CD4-positive, alpha-beta T cell (primary cell): ENCODE measurements at regions not wholly inside any gene's neighbourhood (a gene's known extent, or its start where the extent isn't known, plus 50 kb on each side); places are given as distances from the start of the nearest gene placed in this dataset.

ENCODE experiments used
- ATAC-seq: fragments of 200-7000 bp; cut with Tn5 transposase; one replicate; pipeline ENCODE4 v1.10.0; 2022; ENCODE audit warnings: mild to moderate bottlenecking; ENCODE audit not compliant: poor library complexity
- CTCF ChIA-PET: fragments of 350-600 bp; sonication (Branson Sonifier 250); formaldehyde crosslinking; loops from one replicate; lab custom pipeline; 2021; ENCODE audit warnings: antibody characterized with exemption, inconsistent platforms; lab: Charles Lee
- POLR2A ChIA-PET: fragments of 350-600 bp; sonication (Branson Sonifier 250); formaldehyde crosslinking; loops from one replicate; lab custom pipeline; 2021; ENCODE audit warnings: antibody characterized with exemption, inconsistent platforms; lab: Charles Lee
- DNase-seq, 14 experiments: peaks; one replicate each; pipeline ENCODE4 v3.0.0-alpha.2; 2013 to 2020; ENCODE audit warnings: mixed read lengths in 2 of 14
- H3K27ac ChIP-seq, 2 donors: one replicate each; pipeline versions ENCODE4 v1.5.1 to v1.7.0; 2013; ENCODE audit warnings: low read length in 2 of 2, low read depth in 1 of 2, mild to moderate bottlenecking in 1 of 2
- H3K27me3 ChIP-seq, 2 experiments: 1 replicate in 1 of 2; 2 replicates in 1 of 2; pipeline versions ENCODE4 v1.6.1 to v1.7.0; 2013; ENCODE audit warnings: low read length in 2 of 2, control low read depth in 1 of 2, mild to moderate bottlenecking in 1 of 2, moderate library complexity in 1 of 2; ENCODE audit not compliant: insufficient read depth in 2 of 2, control insufficient read depth in 1 of 2
- H3K36me3 ChIP-seq: one replicate; pipeline ENCODE4 v1.6.1; 2013; ENCODE audit warnings: low read length, control low read depth; ENCODE audit not compliant: insufficient read depth
- H3K4me1 ChIP-seq: one replicate; pipeline ENCODE4 v1.6.1; 2013; ENCODE audit warnings: low read length, control low read depth; ENCODE audit not compliant: insufficient read depth
- H3K4me3 ChIP-seq: one replicate; pipeline ENCODE4 v1.5.1; 2013; ENCODE audit warnings: mild to moderate bottlenecking, low read length, moderate library complexity
- H3K9me3 ChIP-seq, 2 experiments: 1 replicate in 1 of 2; 2 replicates in 1 of 2; pipeline versions ENCODE4 v1.6.1 to v1.7.0; 2013; ENCODE audit warnings: low read length in 2 of 2, mild to moderate bottlenecking in 2 of 2, control low read depth in 1 of 2, moderate library complexity in 1 of 2; ENCODE audit not compliant: control insufficient read depth in 1 of 2, insufficient read depth in 1 of 2
- H3K27ac Mint-ChIP-seq: one replicate; pipeline ENCODE4 v1.8.0; 2020; ENCODE audit warnings: mixed read lengths
- H3K27me3 Mint-ChIP-seq: one replicate; pipeline ENCODE4 v1.8.0; 2021; ENCODE audit warnings: mixed read lengths
- H3K36me3 Mint-ChIP-seq: one replicate; pipeline ENCODE4 v1.8.0; 2021; ENCODE audit warnings: low read depth, mixed read lengths
- H3K4me1 Mint-ChIP-seq: one replicate; pipeline ENCODE4 v1.8.0; 2021; ENCODE audit warnings: low read depth, mixed read lengths
- H3K4me3 Mint-ChIP-seq: one replicate; pipeline ENCODE4 v1.8.0; 2020; ENCODE audit warnings: mild to moderate bottlenecking, mixed read lengths
- H3K9me3 Mint-ChIP-seq: one replicate; pipeline ENCODE4 v1.8.0; 2020; ENCODE audit warnings: mixed read lengths
- CTCF ChIP-seq: fragments of 200-600 bp; IDR thresholded peaks from one replicate; pipeline ENCODE4 v1.8.0; 2022; ENCODE audit warnings: antibody characterized with exemption, mild to moderate bottlenecking
- intact Hi-C, 2 experiments: fragments of 100-400 bp; cut with DNase I in 1 of 2; cut with micrococcal nuclease in 1 of 2; formaldehyde crosslinking; loops; one replicate each; pipeline versions ENCODE4 v1.15.1 to v1.9.0; 2023 to 2025; cut with DNase I, micrococcal nuclease

GRCh38 chr15:95958382-95958781 is 372.1 kb upstream of the NR2F2 start:
- intact Hi-C loops = no loop called here
- ATAC-seq (no peak), DNase-seq (no peak)
- H3K36me3 Mint-ChIP-seq = no peaks in the 10 kb centered on the region
- no peaks in the 10 kb centered on the region for H3K4me1 Mint-ChIP-seq
- no peaks in the 10 kb centered on the region for H3K27me3 Mint-ChIP-seq
- Histone ChIP-seq H3K27ac (no peak overlapping the region), H3K36me3 (no peaks in the 10 kb centered on the region), H3K27me3 (no peaks in the 10 kb centered on the region), H3K9me3 (peaks cover 3 to 5% of the 10 kb centered on the region in 2 experiments), H3K4me3 (no peak overlapping the region), H3K4me1 (no peaks in the 10 kb centered on the region)
- CTCF ChIA-PET = no interaction called here
- peaks cover 12% of the 10 kb centered on the region for H3K9me3 Mint-ChIP-seq
- POLR2A ChIA-PET = no interaction called here
- no peak overlapping the region for H3K27ac Mint-ChIP-seq
- no peak overlapping the region for H3K4me3 Mint-ChIP-seq
- TF ChIP-seq CTCF = no peak

- ChIA-PET CTCF (no interaction called here), POLR2A (no interaction called here)
- no peaks in the 10 kb centered on the region for H3K27me3 ChIP-seq
- H3K27ac Mint-ChIP-seq = no peak overlapping the region
- intact Hi-C loops = no loop called here
- H3K36me3 ChIP-seq = no peaks in the 10 kb centered on the region
- TF ChIP-seq CTCF = no peak
- no peak overlapping the region for H3K4me3 ChIP-seq
- no peak overlapping the region for H3K27ac ChIP-seq
- H3K4me1 ChIP-seq = no peaks in the 10 kb centered on the region
- H3K27me3 Mint-ChIP-seq = peaks cover 11% of the 10 kb centered on the region
- H3K4me3 Mint-ChIP-seq = no peak overlapping the region
- H3K9me3 ChIP-seq = peaks cover 0 to 4% of the 10 kb centered on the region in 2 experiments
- DNase-seq (no peak), ATAC-seq (no peak)
- H3K4me1 Mint-ChIP-seq = no peaks in the 10 kb centered on the region
- no peaks in the 10 kb centered on the region for H3K36me3 Mint-ChIP-seq
- H3K9me3 Mint-ChIP-seq = no peaks in the 10 kb centered on the region
Measured at GRCh38 chr15:95968856-95969255, 361.6 kb upstream of the NR2F2 start.

GRCh38 chr15:95970326-95970725 is 360.2 kb upstream of the NR2F2 start:
- H3K9me3 Mint-ChIP-seq = no peaks in the 10 kb centered on the region
- H3K27me3 ChIP-seq = no peaks in the 10 kb centered on the region
- H3K27ac Mint-ChIP-seq = no peak overlapping the region
- H3K36me3 Mint-ChIP-seq = no peaks in the 10 kb centered on the region
- intact Hi-C loops = no loop called here
- no peak overlapping the region for H3K4me3 ChIP-seq
- DNase-seq = no peak
- no peak overlapping the region for H3K4me3 Mint-ChIP-seq
- no peak overlapping the region for H3K27ac ChIP-seq
- POLR2A ChIA-PET = no interaction called here
- H3K4me1 Mint-ChIP-seq = no peaks in the 10 kb centered on the region
- CTCF ChIA-PET = no interaction called here
- H3K36me3 ChIP-seq = no peaks in the 10 kb centered on the region
- H3K4me1 ChIP-seq = no peaks in the 10 kb centered on the region
- H3K27me3 Mint-ChIP-seq = peaks cover 11% of the 10 kb centered on the region
- no peak for TF ChIP-seq CTCF
- no peak for ATAC-seq
- H3K9me3 ChIP-seq = peaks cover 0 to 4% of the 10 kb centered on the region in 2 experiments
